Natural killer cell (primary cell): ENCODE measurements at regions not wholly inside any gene's neighbourhood (a gene's known extent, or its start where the extent isn't known, plus 50 kb on each side); places are given as distances from the start of the nearest gene placed in this dataset.

ENCODE experiments used
- ATAC-seq, 3 donors: fragments of 150-1000 bp in 2 of 3; fragments of 200-7000 bp in 1 of 3; cut with Tn5 transposase; 1 replicate in 1 of 3; 2 replicates in 2 of 3; pipeline ENCODE4 v1.10.0; 2021; ENCODE audit warnings: mild to moderate bottlenecking in 2 of 3, moderate library complexity in 2 of 3
- DNase-seq, 2 donors: peaks; one replicate each; pipeline versions ENCODE4 v3.0.0 to v3.0.0-alpha.2; 2013 to 2021; ENCODE audit warnings: mixed read lengths in 1 of 2
- H3K27ac ChIP-seq: one replicate; pipeline ENCODE4 v1.5.1; 2013; ENCODE audit warnings: mild to moderate bottlenecking, low read length
- H3K27me3 ChIP-seq: one replicate; pipeline ENCODE4 v1.6.1; 2013; ENCODE audit warnings: low read length; ENCODE audit not compliant: control insufficient read depth, insufficient read depth
- H3K36me3 ChIP-seq: one replicate; pipeline ENCODE4 v1.6.1; 2013; ENCODE audit warnings: low read length; ENCODE audit not compliant: control insufficient read depth, insufficient read depth
- H3K4me1 ChIP-seq: one replicate; pipeline ENCODE4 v1.6.1; 2013; ENCODE audit warnings: low read length; ENCODE audit not compliant: control insufficient read depth, insufficient read depth
- H3K4me3 ChIP-seq: one replicate; pipeline ENCODE4 v1.5.1; 2013; ENCODE audit warnings: low read length
- H3K9me3 ChIP-seq: one replicate; pipeline ENCODE4 v1.6.1; 2013; ENCODE audit warnings: low read length; ENCODE audit not compliant: control insufficient read depth, insufficient read depth
- H3K27ac Mint-ChIP-seq, 2 donors: one replicate each; pipeline ENCODE4 v1.8.0; 2022; ENCODE audit warnings: mild to moderate bottlenecking in 2 of 2, mixed read lengths in 2 of 2, moderate library complexity in 1 of 2
- H3K27me3 Mint-ChIP-seq, 2 donors: one replicate each; pipeline ENCODE4 v1.8.0; 2022; ENCODE audit warnings: low read depth in 2 of 2, mixed read lengths in 2 of 2
- H3K36me3 Mint-ChIP-seq: one replicate; pipeline ENCODE4 v1.8.0; 2022; ENCODE audit warnings: mixed read lengths
- H3K4me1 Mint-ChIP-seq, 2 donors: one replicate each; pipeline ENCODE4 v1.8.0; 2022; ENCODE audit warnings: mixed read lengths in 2 of 2
- H3K4me3 Mint-ChIP-seq: one replicate; pipeline ENCODE4 v1.8.0; 2022; ENCODE audit warnings: mild to moderate bottlenecking, moderate library complexity, mixed read lengths
- H3K9me3 Mint-ChIP-seq, 2 donors: one replicate each; pipeline ENCODE4 v1.8.0; 2022; ENCODE audit warnings: mixed read lengths in 2 of 2
- WGBS: methylation state at CpG from one replicate; pipeline ENCODE4 v1.1.7; 2013; ENCODE audit warnings: missing lambda C conversion rate; ENCODE audit not compliant: insufficient coverage; 5-methylcytosine and 5-hydroxymethylcytosine counted together
- intact Hi-C: fragments of 100-400 bp; cut with micrococcal nuclease; formaldehyde crosslinking; loops from one replicate; pipeline ENCODE4 v1.14.2; 2022
- TF ChIP-seq, protein P1 (sequence below): fragments of 200-600 bp; IDR thresholded peaks from one replicate; pipeline ENCODE4 v1.8.0; 2022; ENCODE audit warnings: antibody characterized with exemption

DNA sequence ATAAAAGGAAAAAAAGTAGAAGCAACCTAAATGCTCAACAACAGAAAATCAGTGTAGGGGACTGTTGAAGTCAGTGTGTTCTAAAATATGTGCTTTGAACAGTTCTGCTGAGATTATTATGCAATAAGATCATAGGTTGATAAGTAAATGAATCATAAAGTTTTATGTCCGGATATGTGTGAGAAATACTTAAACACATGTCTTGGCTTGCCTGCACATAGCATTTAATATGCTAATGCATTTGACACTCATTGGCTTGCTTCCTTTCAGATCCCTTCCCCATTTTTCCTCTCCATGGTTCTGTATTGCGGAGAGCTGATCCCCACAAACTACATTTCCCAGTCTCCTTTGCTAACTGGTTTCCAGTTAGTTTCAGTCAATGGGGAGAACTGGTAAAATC is 573.8 kb upstream of the TBX3 start:
- DNase-seq = no peak
- intact Hi-C loops = no loop called here
- Histone ChIP-seq H3K36me3 (no peaks in the 10 kb centered on the region), H3K9me3 (no peaks in the 10 kb centered on the region), H3K4me1 (no peaks in the 10 kb centered on the region), H3K27me3 (no peaks in the 10 kb centered on the region), H3K4me3 (no peak overlapping the region), H3K27ac (no peak overlapping the region)
- ATAC-seq = no peak
- Mint-ChIP-seq H3K27ac (no peak overlapping the region), H3K36me3 (no peaks in the 10 kb centered on the region), H3K9me3 (peaks cover 0 to 2% of the 10 kb centered on the region in 2 donors), H3K27me3 (no peaks in the 10 kb centered on the region), H3K4me1 (no peaks in the 10 kb centered on the region), H3K4me3 (no peak overlapping the region)
- TF ChIP-seq, protein P1, sequence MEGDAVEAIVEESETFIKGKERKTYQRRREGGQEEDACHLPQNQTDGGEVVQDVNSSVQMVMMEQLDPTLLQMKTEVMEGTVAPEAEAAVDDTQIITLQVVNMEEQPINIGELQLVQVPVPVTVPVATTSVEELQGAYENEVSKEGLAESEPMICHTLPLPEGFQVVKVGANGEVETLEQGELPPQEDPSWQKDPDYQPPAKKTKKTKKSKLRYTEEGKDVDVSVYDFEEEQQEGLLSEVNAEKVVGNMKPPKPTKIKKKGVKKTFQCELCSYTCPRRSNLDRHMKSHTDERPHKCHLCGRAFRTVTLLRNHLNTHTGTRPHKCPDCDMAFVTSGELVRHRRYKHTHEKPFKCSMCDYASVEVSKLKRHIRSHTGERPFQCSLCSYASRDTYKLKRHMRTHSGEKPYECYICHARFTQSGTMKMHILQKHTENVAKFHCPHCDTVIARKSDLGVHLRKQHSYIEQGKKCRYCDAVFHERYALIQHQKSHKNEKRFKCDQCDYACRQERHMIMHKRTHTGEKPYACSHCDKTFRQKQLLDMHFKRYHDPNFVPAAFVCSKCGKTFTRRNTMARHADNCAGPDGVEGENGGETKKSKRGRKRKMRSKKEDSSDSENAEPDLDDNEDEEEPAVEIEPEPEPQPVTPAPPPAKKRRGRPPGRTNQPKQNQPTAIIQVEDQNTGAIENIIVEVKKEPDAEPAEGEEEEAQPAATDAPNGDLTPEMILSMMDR = no peak
- WGBS = 79% methylated on average over 2 of the region's 2 CpGs

DNA sequence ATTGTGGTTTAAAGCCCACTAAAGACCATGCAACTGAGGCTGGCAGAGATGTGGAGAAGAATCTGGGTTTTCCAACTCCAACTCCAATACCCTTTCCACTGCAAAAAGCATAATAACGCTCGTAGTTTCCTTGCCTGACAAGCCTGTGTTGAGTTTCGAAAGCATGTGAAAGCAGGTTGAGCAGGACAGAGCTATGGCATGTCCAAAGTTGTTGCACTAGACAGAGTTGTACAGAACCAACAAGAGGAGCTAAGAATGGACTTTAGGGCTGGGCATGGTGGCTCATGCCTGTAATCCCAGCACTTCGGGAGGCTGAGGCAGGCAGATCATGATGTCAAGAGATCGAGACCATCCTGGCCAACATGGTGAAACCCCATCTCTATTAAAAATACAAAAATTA is 572.0 kb upstream of the TBX3 start:
- ATAC-seq = no peak

DNA sequence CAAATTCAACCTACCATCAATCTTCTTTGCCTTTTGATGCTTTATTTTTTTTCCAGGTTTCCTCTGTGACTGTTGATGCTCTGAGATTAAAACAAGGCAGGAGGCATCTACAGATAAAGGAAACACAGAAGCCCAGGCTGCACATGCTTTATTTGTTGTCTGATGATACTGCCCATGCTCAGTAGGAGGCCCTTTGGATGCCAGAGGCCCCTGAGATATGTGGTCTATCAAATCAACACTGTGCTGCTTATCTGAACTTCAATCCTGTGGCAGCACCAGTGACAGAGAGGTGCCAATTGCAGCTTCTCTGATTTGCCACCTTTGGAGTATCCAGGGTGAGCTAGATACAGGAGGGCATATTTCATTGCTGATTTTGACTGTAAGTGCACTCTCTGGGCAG is 571.3 kb upstream of the TBX3 start:
- Mint-ChIP-seq H3K27me3 (no peaks in the 10 kb centered on the region), H3K36me3 (no peaks in the 10 kb centered on the region), H3K4me1 (no peaks in the 10 kb centered on the region), H3K9me3 (peaks cover 0 to 7% of the 10 kb centered on the region in 2 donors), H3K27ac (no peak overlapping the region), H3K4me3 (no peak overlapping the region)
- TF ChIP-seq, protein P1 = no peak
- DNase-seq (no peak), ATAC-seq (no peak)
- Histone ChIP-seq H3K27ac (no peak overlapping the region), H3K4me3 (no peak overlapping the region), H3K4me1 (no peaks in the 10 kb centered on the region), H3K9me3 (no peaks in the 10 kb centered on the region), H3K27me3 (no peaks in the 10 kb centered on the region), H3K36me3 (no peaks in the 10 kb centered on the region)
- intact Hi-C loops = no loop called here

More for the DNA sequence above, 572.0 kb upstream of the TBX3 start:
- Histone ChIP-seq H3K27ac (no peak overlapping the region), H3K9me3 (no peaks in the 10 kb centered on the region), H3K4me3 (no peak overlapping the region), H3K4me1 (no peaks in the 10 kb centered on the region), H3K27me3 (no peaks in the 10 kb centered on the region), H3K36me3 (no peaks in the 10 kb centered on the region)
- Mint-ChIP-seq H3K27me3 (no peaks in the 10 kb centered on the region), H3K9me3 (peaks cover 0 to 7% of the 10 kb centered on the region in 2 donors), H3K27ac (no peak overlapping the region), H3K36me3 (no peaks in the 10 kb centered on the region), H3K4me1 (no peaks in the 10 kb centered on the region), H3K4me3 (no peak overlapping the region)
- TF ChIP-seq, protein P1 = no peak
- no peak for DNase-seq
- 88% methylated on average over 5 of the region's 5 CpGs for WGBS
- intact Hi-C loops = no loop called here

DNA sequence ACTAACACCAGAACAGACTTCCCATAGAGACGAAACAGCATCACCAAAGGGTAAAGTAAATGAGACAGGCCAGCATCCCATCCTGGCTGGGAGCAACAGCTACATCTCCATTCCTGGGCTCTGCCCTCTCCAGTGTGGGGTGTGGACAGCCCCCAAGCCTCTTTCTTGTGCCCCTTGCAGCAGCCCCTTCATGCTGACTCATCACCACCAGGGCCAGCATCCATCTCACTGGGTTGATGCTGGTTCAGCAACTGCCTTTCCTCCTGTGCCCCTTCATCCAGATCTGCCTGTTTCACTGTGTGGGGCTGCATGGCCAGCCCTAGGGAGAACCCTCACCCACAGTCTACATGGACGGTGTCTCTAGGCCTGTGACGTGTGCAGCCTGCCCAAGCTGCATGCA is 569.1 kb upstream of the TBX3 start:
- intact Hi-C loops = no loop called here
- no peaks in the 10 kb centered on the region for H3K9me3 ChIP-seq
- ATAC-seq (no peak), DNase-seq (no peak)
- no peak overlapping the region for H3K27ac ChIP-seq
- Mint-ChIP-seq H3K36me3 (no peaks in the 10 kb centered on the region), H3K27me3 (no peaks in the 10 kb centered on the region), H3K4me1 (no peaks in the 10 kb centered on the region), H3K27ac (no peak overlapping the region), H3K9me3 (peaks cover 0 to 6% of the 10 kb centered on the region in 2 donors), H3K4me3 (no peak overlapping the region)
- no peak overlapping the region for H3K4me3 ChIP-seq
- no peaks in the 10 kb centered on the region for H3K27me3 ChIP-seq
- WGBS = 59% methylated on average over 3 of the region's 3 CpGs
- no peaks in the 10 kb centered on the region for H3K4me1 ChIP-seq
- TF ChIP-seq, protein P1 = no peak
- no peaks in the 10 kb centered on the region for H3K36me3 ChIP-seq
